ENCODE measurements at regions not wholly inside any gene's neighbourhood (a gene's known extent, or its start where the extent isn't known, plus 50 kb on each side); places are given as distances from the start of the nearest gene placed in this dataset.
A peak's percentile ranks its signal among the peaks of the same experiment; 100 is the strongest.

- peak; percentile 39 for DNase-seq
Observed at GRCh38 chr15:31474059-31474868, 147.6 kb downstream of the KLF13 start.

- no peak for DNase-seq
Observed at GRCh38 chr15:31476236-31476810, 149.7 kb downstream of the KLF13 start.

- no peak for DNase-seq
Observed at GRCh38 chr15:31476866-31477265, 150.2 kb downstream of the KLF13 start.

- DNase-seq, result no peak
Observed at GRCh38 chr15:31477301-31477700, 150.7 kb downstream of the KLF13 start.

- DNase-seq, result no peak
Observed at GRCh38 chr15:31477851-31478701, 151.4 kb downstream of the KLF13 start.

- no peak for DNase-seq
Observed at GRCh38 chr15:31478702-31479221, 152.1 kb downstream of the KLF13 start.

GRCh38 chr15:31480356-31481025 lies 153.9 kb downstream of the KLF13 start:
- no peak for DNase-seq

GRCh38 chr15:31481142-31481541 lies 154.5 kb downstream of the KLF13 start:
- no peak for DNase-seq

- no peak for DNase-seq
Observed at GRCh38 chr15:31482122-31482922, 155.7 kb downstream of the KLF13 start.

GRCh38 chr15:31483053-31483985 lies 156.7 kb downstream of the KLF13 start:
- peak; percentile 46 for DNase-seq

- DNase-seq, result peak; percentile 44
Observed at GRCh38 chr15:31483986-31484951, 157.6 kb downstream of the KLF13 start.

- DNase-seq, result no peak
Observed at GRCh38 chr15:31484986-31485385, 158.4 kb downstream of the KLF13 start.

GRCh38 chr15:31485431-31485830 lies 158.8 kb downstream of the KLF13 start:
- no peak for DNase-seq

GRCh38 chr15:31485911-31486461 lies 159.4 kb downstream of the KLF13 start:
- no peak for DNase-seq

- DNase-seq, result no peak
Observed at GRCh38 chr15:31486506-31486905, 159.9 kb downstream of the KLF13 start.

- DNase-seq, result no peak
Observed at GRCh38 chr15:31486906-31487695, 160.5 kb downstream of the KLF13 start.

GRCh38 chr15:31487811-31488436 lies 161.3 kb downstream of the KLF13 start:
- DNase-seq, result no peak

Data from CD4-positive, alpha-beta T cell treated with Interleukin-17A for 1 hour (primary cell).